HepG2 (cell line): ENCODE measurements at regions not wholly inside any gene's neighbourhood (a gene's known extent, or its start where the extent isn't known, plus 50 kb on each side); places are given as distances from the start of the nearest gene placed in this dataset.

Source experiments
- ADNP ChIP-seq: sonication (generic); formaldehyde crosslinking; IDR thresholded peaks from 2 replicates; pipeline ENCODE4 v1.4.0; 2020; ENCODE audit warnings: missing genetic modification reagents
- ASH2L ChIP-seq: fragments of 300-600, 200-600 bp; sonication (generic); IDR thresholded peaks from 2 replicates; pipeline ENCODE4 v1.7.0; 2017; ENCODE audit warnings: low read depth, mild to moderate bottlenecking, moderate library complexity, mixed read lengths, low read length; ENCODE audit not compliant: insufficient read length
- CBX2 ChIP-seq, 2 experiments: fragments of 200-600 bp in 1 of 2; sonication (generic); formaldehyde crosslinking in 1 of 2; IDR thresholded peaks; 2 replicates each; pipeline versions ENCODE4 v1.7.0 to v1.8.1; 2018 to 2022; ENCODE audit warnings: low read depth in 2 of 2, low read length in 1 of 2, mild to moderate bottlenecking in 1 of 2, missing genetic modification reagents in 1 of 2
- DPF2 ChIP-seq: sonication (generic); formaldehyde crosslinking; IDR thresholded peaks from 2 replicates; pipeline ENCODE4 v1.4.0; 2020; ENCODE audit warnings: mild to moderate bottlenecking, low read depth, missing genetic modification reagents, borderline replicate concordance
- FOXJ3 ChIP-seq: sonication (generic); formaldehyde crosslinking; IDR thresholded peaks from 2 replicates; pipeline ENCODE4 v1.4.0; 2020; ENCODE audit warnings: missing genetic modification reagents, mild to moderate bottlenecking, borderline replicate concordance
- FOXP1 ChIP-seq, 2 experiments: fragments of 450-650 bp in 1 of 2; IDR thresholded peaks; 2 replicates each; pipeline ENCODE4 v1.6.1; 2017 to 2018; ENCODE audit warnings: antibody characterized with exemption in 1 of 2
- HNRNPL ChIP-seq: fragments of 200-400 bp; formaldehyde crosslinking; IDR thresholded peaks from 2 replicates; pipeline ENCODE4 v1.6.1; 2017; ENCODE audit warnings: mild to moderate bottlenecking, low read depth, low read length
- KLF11 ChIP-seq: IDR thresholded peaks from 2 replicates; pipeline ENCODE4 v1.6.1; 2016; ENCODE audit warnings: missing compliant biosample characterization
- KLF16 ChIP-seq, 2 experiments: sonication (generic) in 1 of 2; formaldehyde crosslinking in 1 of 2; IDR thresholded peaks; 2 replicates each; pipeline versions ENCODE4 v1.6.1 to v1.8.0; 2016 to 2023; ENCODE audit warnings: missing genetic modification reagents in 2 of 2, missing compliant biosample characterization in 1 of 2
- NBN ChIP-seq: fragments of 450-650 bp; conservative IDR thresholded peaks from 2 replicates; pipeline ENCODE4 v1.6.1; 2017
- POLR2AphosphoS2 ChIP-seq: IDR thresholded peaks from 2 replicates; pipeline ENCODE4 v1.6.1; 2011; ENCODE audit warnings: low read depth, low read length, improper control_type of control experiment
- ZNF337 ChIP-seq: sonication (generic); formaldehyde crosslinking; IDR thresholded peaks from 2 replicates; pipeline ENCODE4 v1.5.1; 2020; ENCODE audit warnings: missing genetic modification reagents, low read depth, mild to moderate bottlenecking, borderline replicate concordance
- ZNF33B ChIP-seq: sonication (generic); formaldehyde crosslinking; IDR thresholded peaks from 2 replicates; pipeline ENCODE4 v1.5.1; 2020; ENCODE audit warnings: mild to moderate bottlenecking, missing genetic modification reagents
- ZNF644 ChIP-seq: IDR thresholded peaks from 2 replicates; pipeline ENCODE4 v1.6.1; 2016; ENCODE audit warnings: low read depth
- TF ChIP-seq, protein P1 (sequence below): fragments of 450-650 bp; IDR thresholded peaks from 2 replicates; pipeline ENCODE4 v1.6.1; 2017; ENCODE audit warnings: mild to moderate bottlenecking
- TF ChIP-seq, protein P2 (sequence below): IDR thresholded peaks from 2 replicates; pipeline ENCODE4 v1.6.1; 2012; ENCODE audit warnings: inconsistent platforms
- TF ChIP-seq, protein P3 (sequence below): sonication (generic); formaldehyde crosslinking; IDR thresholded peaks from 2 replicates; pipeline ENCODE4 v1.8.0; 2022; ENCODE audit warnings: mild to moderate bottlenecking, missing genetic modification reagents

DNA sequence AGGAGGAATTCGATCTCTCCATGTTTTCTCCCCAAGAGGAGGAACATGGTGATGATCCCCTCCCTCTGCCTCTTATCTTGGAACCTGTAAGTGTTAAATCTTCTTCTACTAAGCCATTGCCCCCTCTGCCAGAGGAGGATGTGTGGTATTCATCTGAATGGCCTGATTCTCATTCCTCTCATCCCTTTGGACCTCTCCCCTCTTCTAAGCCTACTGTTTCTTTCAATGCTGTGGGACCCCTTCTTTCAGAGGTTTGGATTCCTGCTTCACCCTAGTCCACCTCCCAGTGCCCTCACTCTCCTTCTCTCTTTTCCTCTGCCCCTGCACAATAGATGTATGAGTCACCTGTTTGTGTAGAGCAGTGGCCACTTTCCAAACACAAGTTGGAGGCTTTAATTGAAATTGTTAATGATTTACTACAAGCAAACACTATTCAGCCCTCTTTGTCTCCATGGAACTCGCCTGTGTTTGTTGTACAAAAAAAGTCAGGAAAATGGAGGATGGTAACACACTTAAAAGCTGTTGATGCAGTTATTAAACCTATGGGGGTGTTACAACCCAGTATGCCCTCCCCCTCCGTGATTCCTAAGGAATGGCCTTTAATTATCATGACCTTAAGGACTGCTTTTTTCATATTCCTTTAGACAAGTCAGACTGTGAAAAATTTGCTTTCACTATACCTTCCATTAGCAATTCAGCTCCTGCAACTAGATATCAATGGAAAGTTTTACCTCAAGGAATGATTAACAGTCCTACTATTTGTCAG, 192.1 kb upstream of the ALG10B start (continued):
- TF ChIP-seq, protein P1, sequence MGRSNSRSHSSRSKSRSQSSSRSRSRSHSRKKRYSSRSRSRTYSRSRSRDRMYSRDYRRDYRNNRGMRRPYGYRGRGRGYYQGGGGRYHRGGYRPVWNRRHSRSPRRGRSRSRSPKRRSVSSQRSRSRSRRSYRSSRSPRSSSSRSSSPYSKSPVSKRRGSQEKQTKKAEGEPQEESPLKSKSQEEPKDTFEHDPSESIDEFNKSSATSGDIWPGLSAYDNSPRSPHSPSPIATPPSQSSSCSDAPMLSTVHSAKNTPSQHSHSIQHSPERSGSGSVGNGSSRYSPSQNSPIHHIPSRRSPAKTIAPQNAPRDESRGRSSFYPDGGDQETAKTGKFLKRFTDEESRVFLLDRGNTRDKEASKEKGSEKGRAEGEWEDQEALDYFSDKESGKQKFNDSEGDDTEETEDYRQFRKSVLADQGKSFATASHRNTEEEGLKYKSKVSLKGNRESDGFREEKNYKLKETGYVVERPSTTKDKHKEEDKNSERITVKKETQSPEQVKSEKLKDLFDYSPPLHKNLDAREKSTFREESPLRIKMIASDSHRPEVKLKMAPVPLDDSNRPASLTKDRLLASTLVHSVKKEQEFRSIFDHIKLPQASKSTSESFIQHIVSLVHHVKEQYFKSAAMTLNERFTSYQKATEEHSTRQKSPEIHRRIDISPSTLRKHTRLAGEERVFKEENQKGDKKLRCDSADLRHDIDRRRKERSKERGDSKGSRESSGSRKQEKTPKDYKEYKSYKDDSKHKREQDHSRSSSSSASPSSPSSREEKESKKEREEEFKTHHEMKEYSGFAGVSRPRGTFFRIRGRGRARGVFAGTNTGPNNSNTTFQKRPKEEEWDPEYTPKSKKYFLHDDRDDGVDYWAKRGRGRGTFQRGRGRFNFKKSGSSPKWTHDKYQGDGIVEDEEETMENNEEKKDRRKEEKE: no peak
- TF ChIP-seq ZNF33B (CRISPR knock-in tag): no peak
- no peak for TF ChIP-seq POLR2AphosphoS2
- TF ChIP-seq ZNF644: 0 out of 2 replicates have a peak, but pooled peaks have one; percentile 57
- TF ChIP-seq CBX2 (IDR thresholded peaks at IDR 0.05; ENCODE audit: low read depth, low read length): no peak
- no peak for TF ChIP-seq CBX2 (CRISPR knock-in tag; IDR thresholded peaks at IDR 0.05; ENCODE audit: low read depth)
- no peak for TF ChIP-seq FOXP1 (IDR thresholded peaks at IDR 0.05)
- TF ChIP-seq FOXP1 (CRISPR knock-in tag; IDR thresholded peaks at IDR 0.05): peak; percentile 51; the same call in 1 of the 2 replicates
- TF ChIP-seq NBN: no peak
- TF ChIP-seq, protein P2, sequence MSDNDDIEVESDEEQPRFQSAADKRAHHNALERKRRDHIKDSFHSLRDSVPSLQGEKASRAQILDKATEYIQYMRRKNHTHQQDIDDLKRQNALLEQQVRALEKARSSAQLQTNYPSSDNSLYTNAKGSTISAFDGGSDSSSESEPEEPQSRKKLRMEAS: no peak
- no peak for TF ChIP-seq ZNF337 (CRISPR knock-in tag)
- peak; percentile 85 for TF ChIP-seq ASH2L
- TF ChIP-seq HNRNPL: no peak
- no peak for TF ChIP-seq FOXJ3 (CRISPR knock-in tag)
- no peak for TF ChIP-seq KLF11 (CRISPR knock-in tag)
- no peak for TF ChIP-seq ADNP (CRISPR knock-in tag)
- TF ChIP-seq DPF2 (CRISPR knock-in tag): no peak; the same call in 1 of the 2 replicates
- TF ChIP-seq KLF16 (CRISPR knock-in tag; IDR thresholded peaks at IDR 0.05): no peak
- TF ChIP-seq, protein P3, sequence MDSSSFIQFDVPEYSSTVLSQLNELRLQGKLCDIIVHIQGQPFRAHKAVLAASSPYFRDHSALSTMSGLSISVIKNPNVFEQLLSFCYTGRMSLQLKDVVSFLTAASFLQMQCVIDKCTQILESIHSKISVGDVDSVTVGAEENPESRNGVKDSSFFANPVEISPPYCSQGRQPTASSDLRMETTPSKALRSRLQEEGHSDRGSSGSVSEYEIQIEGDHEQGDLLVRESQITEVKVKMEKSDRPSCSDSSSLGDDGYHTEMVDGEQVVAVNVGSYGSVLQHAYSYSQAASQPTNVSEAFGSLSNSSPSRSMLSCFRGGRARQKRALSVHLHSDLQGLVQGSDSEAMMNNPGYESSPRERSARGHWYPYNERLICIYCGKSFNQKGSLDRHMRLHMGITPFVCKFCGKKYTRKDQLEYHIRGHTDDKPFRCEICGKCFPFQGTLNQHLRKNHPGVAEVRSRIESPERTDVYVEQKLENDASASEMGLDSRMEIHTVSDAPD (CRISPR knock-in tag): no peak
